Activated T-cell treated with anti-CD3 and anti-CD28 coated beads, Interleukin-2, amount 50 U/mL, for 24 hours (primary cell): ENCODE measurements at regions not wholly inside any gene's neighbourhood (a gene's known extent, or its start where the extent isn't known, plus 50 kb on each side); places are given as distances from the start of the nearest gene placed in this dataset.

Experiments used
- DNase-seq: peaks from one replicate; pipeline ENCODE4 v3.0.0-alpha.2; 2020
- H3K27ac Mint-ChIP-seq: 2 replicates; pipeline ENCODE4 v1.8.0; 2020; ENCODE audit warnings: mild to moderate bottlenecking, mixed read lengths
- H3K27me3 Mint-ChIP-seq: 2 replicates; pipeline ENCODE4 v1.8.0; 2020; ENCODE audit warnings: mixed read lengths
- H3K36me3 Mint-ChIP-seq: 2 replicates; pipeline ENCODE4 v1.8.0; 2020; ENCODE audit warnings: low read depth, mixed read lengths
- H3K4me1 Mint-ChIP-seq: 2 replicates; pipeline ENCODE4 v1.8.0; 2020; ENCODE audit warnings: low read depth, mixed read lengths
- H3K4me3 Mint-ChIP-seq: 2 replicates; pipeline ENCODE4 v1.8.0; 2020; ENCODE audit warnings: mild to moderate bottlenecking, moderate library complexity, mixed read lengths
- H3K9me3 Mint-ChIP-seq: 2 replicates; pipeline ENCODE4 v1.8.0; 2020; ENCODE audit warnings: mixed read lengths

- Mint-ChIP-seq H3K4me1 (no peaks in the 10 kb centered on the region), H3K9me3 (no peaks in the 10 kb centered on the region), H3K27ac (no peak overlapping the region), H3K4me3 (no peak overlapping the region), H3K27me3 (peaks cover 82% of the 10 kb centered on the region), H3K36me3 (no peaks in the 10 kb centered on the region)
- no peak for DNase-seq
Observed at GRCh38 chr5:73338256-73339050, 110.1 kb downstream of the FOXD1 start.

GRCh38 chr5:73337586-73338255 is 110.9 kb downstream of the FOXD1 start:
- no peak overlapping the region for H3K4me3 Mint-ChIP-seq
- H3K9me3 Mint-ChIP-seq = no peaks in the 10 kb centered on the region
- no peaks in the 10 kb centered on the region for H3K36me3 Mint-ChIP-seq
- peaks cover 82% of the 10 kb centered on the region for H3K27me3 Mint-ChIP-seq
- H3K27ac Mint-ChIP-seq = no peak overlapping the region
- no peak for DNase-seq
- no peaks in the 10 kb centered on the region for H3K4me1 Mint-ChIP-seq

DNA sequence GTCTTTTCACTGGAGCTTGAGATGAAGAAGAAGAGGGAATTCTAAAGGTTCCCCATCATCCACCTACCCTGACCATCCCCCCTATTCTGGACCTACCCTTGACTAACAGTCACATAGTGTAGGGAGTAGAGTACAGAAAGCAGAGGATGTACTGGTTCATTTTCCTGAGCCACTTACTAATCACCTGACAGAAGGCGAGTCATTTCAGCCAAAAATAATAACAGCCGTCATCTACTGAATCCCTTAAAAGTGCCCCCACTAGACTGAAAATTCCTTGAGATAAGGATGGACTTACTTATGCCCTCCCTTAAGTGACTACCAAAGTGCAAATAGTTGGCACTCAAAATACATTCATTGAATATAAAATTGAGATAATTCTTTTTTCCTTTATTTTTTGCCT is 112.2 kb downstream of the FOXD1 start:
- H3K36me3 Mint-ChIP-seq = no peaks in the 10 kb centered on the region
- H3K27ac Mint-ChIP-seq = no peak overlapping the region
- DNase-seq = no peak
- no peak overlapping the region for H3K4me3 Mint-ChIP-seq
- H3K9me3 Mint-ChIP-seq = peaks cover 9% of the 10 kb centered on the region
- H3K4me1 Mint-ChIP-seq = no peaks in the 10 kb centered on the region
- H3K27me3 Mint-ChIP-seq = peaks cover 92% of the 10 kb centered on the region

DNA sequence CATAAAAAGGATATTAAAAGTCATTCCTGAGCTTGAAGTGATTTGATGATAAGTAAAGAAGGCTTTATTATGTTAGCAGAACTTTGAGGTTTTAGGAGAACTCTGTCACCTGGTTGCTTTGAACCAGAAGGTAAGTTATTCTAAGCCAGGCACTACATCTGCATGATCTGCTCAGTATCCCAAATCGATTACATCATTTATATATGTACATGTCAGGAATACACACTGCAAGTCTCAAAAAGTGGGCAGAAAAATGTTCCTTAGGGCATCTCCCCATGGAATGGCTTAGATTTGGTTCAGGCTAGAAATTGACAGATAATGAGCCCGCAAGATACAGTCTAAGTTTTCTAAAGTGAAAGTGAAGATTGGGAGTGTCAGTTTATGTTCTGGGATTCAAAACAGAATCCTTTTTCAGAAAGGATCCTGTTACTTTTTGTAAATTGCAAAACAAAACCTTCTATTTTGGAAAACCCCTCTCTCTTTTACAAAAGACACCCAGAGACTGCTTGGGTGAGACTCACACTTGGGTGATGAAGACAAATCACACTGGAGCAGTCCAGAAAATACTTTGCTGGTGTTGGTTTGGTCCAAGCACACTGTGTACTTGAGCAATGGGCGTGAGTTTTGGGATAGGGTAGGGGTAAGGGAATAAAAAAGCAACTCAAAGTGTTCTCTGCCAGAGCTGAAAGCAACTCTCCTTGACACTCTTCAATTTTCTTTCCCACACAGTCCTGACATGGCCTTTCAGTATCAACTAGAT is 114.5 kb downstream of the FOXD1 start:
- no peaks in the 10 kb centered on the region for H3K4me1 Mint-ChIP-seq
- no peaks in the 10 kb centered on the region for H3K36me3 Mint-ChIP-seq
- H3K27me3 Mint-ChIP-seq = peaks cover 79% of the 10 kb centered on the region
- H3K27ac Mint-ChIP-seq = no peak overlapping the region
- DNase-seq = no peak
- H3K4me3 Mint-ChIP-seq = no peak overlapping the region
- H3K9me3 Mint-ChIP-seq = peaks cover 12% of the 10 kb centered on the region

DNA sequence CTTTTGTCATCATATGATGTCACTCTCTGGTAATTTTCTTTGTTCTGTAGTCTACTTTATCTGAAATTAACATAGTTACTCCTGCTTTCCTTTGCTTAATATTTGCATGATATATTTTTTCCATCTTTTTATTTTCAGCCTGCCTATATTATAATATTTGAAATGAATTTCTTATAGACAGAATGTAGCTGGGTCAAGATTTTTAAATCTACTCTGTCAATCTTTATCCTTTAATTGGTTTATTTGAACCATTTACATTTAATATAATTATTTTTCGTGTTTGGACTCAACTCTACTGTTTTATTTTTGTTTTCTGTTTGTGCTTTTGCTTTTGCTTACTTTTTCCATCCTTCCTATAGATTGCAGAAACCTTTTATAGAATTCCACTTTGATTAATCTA is 118.0 kb downstream of the FOXD1 start:
- Mint-ChIP-seq H3K4me1 (no peaks in the 10 kb centered on the region), H3K4me3 (no peak overlapping the region), H3K36me3 (no peaks in the 10 kb centered on the region), H3K27ac (no peak overlapping the region), H3K27me3 (peaks cover 52% of the 10 kb centered on the region), H3K9me3 (peaks cover 12% of the 10 kb centered on the region)
- no peak for DNase-seq

DNA sequence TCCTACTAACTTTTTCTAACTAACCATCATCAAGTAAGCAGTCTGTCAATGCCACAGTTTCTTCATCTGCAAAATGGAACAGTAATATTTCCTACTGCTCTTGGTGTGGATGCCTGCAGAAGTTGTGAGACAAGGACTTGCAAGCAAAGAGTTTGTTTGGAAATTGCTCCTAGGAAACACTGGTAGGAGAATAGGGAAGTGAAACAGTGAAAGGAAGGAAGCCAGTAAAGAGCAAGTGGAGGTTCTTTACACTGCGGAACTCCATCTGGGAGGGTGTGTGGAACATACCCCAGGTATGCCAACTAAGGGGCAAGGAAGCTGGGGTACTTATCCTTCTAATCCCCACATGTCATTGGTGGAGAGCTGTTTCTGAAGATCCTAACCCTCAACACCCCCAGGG is 119.9 kb downstream of the FOXD1 start:
- DNase-seq = no peak
- H3K27me3 Mint-ChIP-seq = peaks cover 46% of the 10 kb centered on the region
- H3K9me3 Mint-ChIP-seq = peaks cover 12% of the 10 kb centered on the region
- H3K4me3 Mint-ChIP-seq = no peak overlapping the region
- H3K27ac Mint-ChIP-seq = no peak overlapping the region
- no peaks in the 10 kb centered on the region for H3K4me1 Mint-ChIP-seq
- no peaks in the 10 kb centered on the region for H3K36me3 Mint-ChIP-seq

DNA sequence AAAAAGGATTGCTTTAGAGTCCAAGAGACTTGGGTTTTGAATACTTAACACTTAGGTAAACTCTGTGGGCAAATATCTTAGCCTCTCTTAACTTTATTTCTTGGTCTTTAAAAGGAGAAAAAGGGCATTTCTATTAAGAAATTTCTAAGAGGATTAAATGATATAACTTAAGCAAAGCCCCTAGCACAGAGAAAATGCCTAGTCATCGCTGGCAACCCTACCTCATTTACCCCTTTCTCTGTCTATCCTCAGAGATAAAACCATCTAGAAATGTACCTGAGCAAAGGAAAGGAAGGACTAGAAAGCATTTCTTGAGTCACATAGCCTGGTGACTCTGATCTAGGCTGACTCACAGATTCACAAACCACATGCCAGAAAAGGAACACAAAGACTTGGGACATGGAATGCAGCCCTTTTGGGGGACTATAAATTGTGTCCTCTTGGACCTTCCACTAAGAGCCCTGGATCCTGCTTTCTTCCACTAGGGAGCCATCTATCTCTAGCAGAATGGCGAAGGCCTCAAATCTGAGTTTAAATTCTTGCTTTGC is 120.6 kb downstream of the FOXD1 start:
- Mint-ChIP-seq H3K36me3 (no peaks in the 10 kb centered on the region), H3K27ac (no peak overlapping the region), H3K4me3 (no peak overlapping the region), H3K4me1 (no peaks in the 10 kb centered on the region), H3K9me3 (peaks cover 12% of the 10 kb centered on the region), H3K27me3 (peaks cover 45% of the 10 kb centered on the region)
- DNase-seq = no peak

DNA sequence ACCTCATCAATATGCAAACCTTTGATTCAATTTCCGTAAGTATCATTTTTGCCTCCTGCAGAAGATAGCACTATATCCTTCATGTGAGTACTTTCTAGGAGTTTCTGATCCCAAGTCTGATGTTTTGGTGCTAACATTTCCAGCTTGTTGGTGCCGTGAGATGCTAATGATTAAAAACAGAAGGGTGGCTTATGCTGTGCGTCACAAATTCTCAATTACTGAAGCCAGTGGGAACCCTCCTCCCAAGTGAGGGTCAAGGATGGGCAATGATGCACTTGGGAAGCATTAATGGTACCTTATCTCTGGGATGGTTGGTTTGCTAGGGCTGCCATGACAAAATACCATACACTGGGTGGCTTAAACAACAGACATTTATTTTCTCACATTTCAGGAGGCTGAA is 123.0 kb downstream of the FOXD1 start:
- Mint-ChIP-seq H3K4me1 (no peaks in the 10 kb centered on the region), H3K4me3 (no peak overlapping the region), H3K27me3 (peaks cover 36% of the 10 kb centered on the region), H3K9me3 (no peaks in the 10 kb centered on the region), H3K27ac (no peak overlapping the region), H3K36me3 (no peaks in the 10 kb centered on the region)
- DNase-seq = no peak

DNA sequence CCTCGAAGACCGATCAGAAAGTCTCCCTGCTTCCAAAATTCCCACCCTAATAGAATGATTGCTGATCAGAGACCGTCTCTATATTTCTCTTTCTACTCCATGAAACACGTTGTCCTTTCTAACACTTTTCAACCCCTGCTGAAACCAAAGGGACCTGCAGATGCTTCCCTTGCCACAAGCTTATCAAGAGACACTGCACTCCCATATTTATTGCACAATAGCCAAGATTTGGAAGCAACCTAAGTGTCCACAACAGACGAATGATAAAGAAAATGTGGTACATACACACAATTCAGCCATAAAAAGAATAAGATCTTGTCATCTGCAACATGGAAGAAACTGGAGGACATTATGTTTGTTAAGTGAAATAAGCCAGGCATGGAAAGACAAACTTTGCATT is 125.1 kb downstream of the FOXD1 start:
- no peak overlapping the region for H3K4me3 Mint-ChIP-seq
- no peaks in the 10 kb centered on the region for H3K4me1 Mint-ChIP-seq
- DNase-seq = no peak
- H3K27me3 Mint-ChIP-seq = peaks cover 45% of the 10 kb centered on the region
- H3K27ac Mint-ChIP-seq = no peak overlapping the region
- no peaks in the 10 kb centered on the region for H3K36me3 Mint-ChIP-seq
- H3K9me3 Mint-ChIP-seq = no peaks in the 10 kb centered on the region

- Mint-ChIP-seq H3K9me3 (no peaks in the 10 kb centered on the region), H3K4me1 (no peaks in the 10 kb centered on the region), H3K27me3 (peaks cover 52% of the 10 kb centered on the region), H3K36me3 (no peaks in the 10 kb centered on the region), H3K4me3 (no peak overlapping the region), H3K27ac (no peak overlapping the region)
- DNase-seq = no peak
Observed at GRCh38 chr5:73322437-73323076, 126.0 kb downstream of the FOXD1 start.

- no peaks in the 10 kb centered on the region for H3K36me3 Mint-ChIP-seq
- peaks cover 57% of the 10 kb centered on the region for H3K27me3 Mint-ChIP-seq
- DNase-seq = no peak
Observed at GRCh38 chr5:73321757-73322436, 126.7 kb downstream of the FOXD1 start.

GRCh38 chr5:73319036-73319435 is 129.5 kb downstream of the FOXD1 start:
- H3K36me3 Mint-ChIP-seq = no peaks in the 10 kb centered on the region
- DNase-seq = no peak
- no peak overlapping the region for H3K4me3 Mint-ChIP-seq
- H3K27ac Mint-ChIP-seq = no peak overlapping the region
- H3K4me1 Mint-ChIP-seq = no peaks in the 10 kb centered on the region
- peaks cover 72% of the 10 kb centered on the region for H3K27me3 Mint-ChIP-seq
- no peaks in the 10 kb centered on the region for H3K9me3 Mint-ChIP-seq

More at GRCh38 chr5:73321757-73322436, 126.7 kb downstream of the FOXD1 start:
- H3K4me3 Mint-ChIP-seq = no peak overlapping the region
- H3K9me3 Mint-ChIP-seq = no peaks in the 10 kb centered on the region
- no peak overlapping the region for H3K27ac Mint-ChIP-seq
- no peaks in the 10 kb centered on the region for H3K4me1 Mint-ChIP-seq

DNA sequence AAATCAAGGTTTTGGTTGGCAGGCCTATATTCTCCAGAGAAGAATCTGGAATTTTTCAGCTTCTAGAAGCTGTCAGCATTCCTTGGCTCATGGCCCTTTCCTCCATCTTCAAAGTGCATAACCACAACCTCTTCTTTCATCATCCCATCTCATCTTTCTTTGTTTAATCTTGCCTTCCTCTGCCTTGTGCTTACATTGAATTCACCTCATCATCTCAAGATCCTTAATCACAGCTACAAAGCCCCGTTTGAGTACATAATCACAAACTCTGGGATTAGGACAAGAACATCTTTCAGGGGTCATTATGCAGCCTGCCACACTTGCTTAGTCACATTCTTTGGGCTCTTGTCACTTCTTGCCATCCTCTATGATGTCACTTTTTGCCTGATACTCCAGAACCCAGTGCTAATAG is 130.3 kb downstream of the FOXD1 start:
- no peak overlapping the region for H3K27ac Mint-ChIP-seq
- no peaks in the 10 kb centered on the region for H3K36me3 Mint-ChIP-seq
- H3K4me1 Mint-ChIP-seq = no peaks in the 10 kb centered on the region
- no peak overlapping the region for H3K4me3 Mint-ChIP-seq
- no peak for DNase-seq
- H3K27me3 Mint-ChIP-seq = peaks cover 75% of the 10 kb centered on the region
- no peaks in the 10 kb centered on the region for H3K9me3 Mint-ChIP-seq

DNA sequence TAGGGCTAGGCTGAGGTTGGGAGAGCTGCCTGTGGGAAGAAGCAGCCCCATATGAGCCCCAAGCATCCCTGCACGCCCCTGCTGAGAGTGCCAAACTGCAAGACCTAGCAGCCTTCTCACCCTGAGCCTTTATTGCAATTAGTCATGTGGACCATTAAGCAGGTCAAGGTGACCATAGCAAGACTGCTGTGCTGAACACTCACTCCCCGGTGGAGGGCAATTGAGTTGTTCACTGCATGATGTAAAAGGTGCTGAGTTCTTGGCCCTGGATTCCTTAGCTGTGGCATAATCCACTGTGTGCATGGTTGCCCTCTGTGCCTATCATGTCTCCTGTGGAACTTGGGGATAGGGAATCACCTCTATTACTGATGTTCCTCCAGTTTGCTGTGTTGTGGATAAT is 131.1 kb downstream of the FOXD1 start:
- peaks cover 77% of the 10 kb centered on the region for H3K27me3 Mint-ChIP-seq
- H3K4me1 Mint-ChIP-seq = peaks cover 4% of the 10 kb centered on the region

More for the DNA sequence above, 131.1 kb downstream of the FOXD1 start:
- no peak for DNase-seq
- Mint-ChIP-seq H3K36me3 (no peaks in the 10 kb centered on the region), H3K9me3 (no peaks in the 10 kb centered on the region), H3K27ac (no peak overlapping the region), H3K4me3 (no peak overlapping the region)
